ENCODE measurements at regions not wholly inside any gene's neighbourhood (a gene's known extent, or its start where the extent isn't known, plus 50 kb on each side); places are given as distances from the start of the nearest gene placed in this dataset.

GRCh38 chr4:29521281-29521680 is 1198.9 kb upstream of the PCDH7 start:
- ChIA-PET CTCF (ENCODE audit: partially characterized antibody) (no interaction called here), POLR2A (ENCODE audit: partially characterized antibody) (no interaction called here)
- Mint-ChIP-seq H3K9me3 (peaks cover 0 to 16% (median 9%) of the 10 kb centered on the region in 8 donors), H3K27me3 (no peaks in the 10 kb centered on the region), H3K4me1 (no peaks in the 10 kb centered on the region), H3K4me3 (no peak overlapping the region), H3K36me3 (no peaks in the 10 kb centered on the region), H3K27ac (no peak overlapping the region)
- Histone ChIP-seq H3K27ac (ENCODE audit: low read depth, low read length) (no peak overlapping the region), H3K36me3 (ENCODE audit: insufficient read depth, low read length) (no peaks in the 10 kb centered on the region), H3K27me3 (ENCODE audit: insufficient read depth, low read length) (no peaks in the 10 kb centered on the region), H3K4me1 (ENCODE audit: insufficient read depth, low read length) (no peaks in the 10 kb centered on the region), H3K4me3 (ENCODE audit: low read length in 2 of 2) (no peak overlapping the region), H3K9me3 (ENCODE audit: control insufficient read depth in 1 of 2, low read length in 2 of 2) (no peaks in the 10 kb centered on the region)
- intact Hi-C loops (cut with micrococcal nuclease), result no loop called here
- DNase-seq, result no peak

GRCh38 chr4:29536745-29537144 is 1183.4 kb upstream of the PCDH7 start:
- Mint-ChIP-seq H3K9me3 (peaks cover 0 to 5% (median 3%) of the 10 kb centered on the region in 8 donors), H3K36me3 (no peaks in the 10 kb centered on the region), H3K4me3 (no peak overlapping the region), H3K27ac (no peak overlapping the region), H3K4me1 (no peaks in the 10 kb centered on the region), H3K27me3 (no peaks in the 10 kb centered on the region)
- Histone ChIP-seq H3K27ac (ENCODE audit: low read depth, low read length) (no peak overlapping the region), H3K4me1 (ENCODE audit: insufficient read depth, low read length) (no peaks in the 10 kb centered on the region), H3K36me3 (ENCODE audit: insufficient read depth, low read length) (no peaks in the 10 kb centered on the region), H3K9me3 (ENCODE audit: control insufficient read depth in 1 of 2, low read length in 2 of 2) (no peaks in the 10 kb centered on the region), H3K4me3 (ENCODE audit: low read length in 2 of 2) (no peak overlapping the region), H3K27me3 (ENCODE audit: insufficient read depth, low read length) (no peaks in the 10 kb centered on the region)
- POLR2A ChIA-PET (ENCODE audit: partially characterized antibody), result no interaction called here
- intact Hi-C loops (cut with micrococcal nuclease), result no loop called here
- CTCF ChIA-PET (ENCODE audit: partially characterized antibody), result no interaction called here
- DNase-seq, result no peak

- Mint-ChIP-seq H3K9me3 (peaks cover 0 to 2% (median under 1%) of the 10 kb centered on the region in 8 donors), H3K27me3 (no peaks in the 10 kb centered on the region), H3K27ac (no peak overlapping the region), H3K4me3 (no peak overlapping the region), H3K4me1 (no peaks in the 10 kb centered on the region), H3K36me3 (no peaks in the 10 kb centered on the region)
- Histone ChIP-seq H3K36me3 (ENCODE audit: insufficient read depth, low read length) (no peaks in the 10 kb centered on the region), H3K4me1 (ENCODE audit: insufficient read depth, low read length) (no peaks in the 10 kb centered on the region), H3K27ac (ENCODE audit: low read depth, low read length) (no peak overlapping the region), H3K9me3 (ENCODE audit: control insufficient read depth in 1 of 2, low read length in 2 of 2) (no peaks in the 10 kb centered on the region), H3K4me3 (ENCODE audit: low read length in 2 of 2) (no peak overlapping the region), H3K27me3 (ENCODE audit: insufficient read depth, low read length) (no peaks in the 10 kb centered on the region)
- intact Hi-C loops (cut with micrococcal nuclease), result no loop called here
- CTCF ChIA-PET (ENCODE audit: partially characterized antibody), result no interaction called here
- POLR2A ChIA-PET (ENCODE audit: partially characterized antibody), result no interaction called here
- DNase-seq, result no peak
These were observed 1181.1 kb upstream of the PCDH7 start for GRCh38 chr4:29538889-29539646.

DNA sequence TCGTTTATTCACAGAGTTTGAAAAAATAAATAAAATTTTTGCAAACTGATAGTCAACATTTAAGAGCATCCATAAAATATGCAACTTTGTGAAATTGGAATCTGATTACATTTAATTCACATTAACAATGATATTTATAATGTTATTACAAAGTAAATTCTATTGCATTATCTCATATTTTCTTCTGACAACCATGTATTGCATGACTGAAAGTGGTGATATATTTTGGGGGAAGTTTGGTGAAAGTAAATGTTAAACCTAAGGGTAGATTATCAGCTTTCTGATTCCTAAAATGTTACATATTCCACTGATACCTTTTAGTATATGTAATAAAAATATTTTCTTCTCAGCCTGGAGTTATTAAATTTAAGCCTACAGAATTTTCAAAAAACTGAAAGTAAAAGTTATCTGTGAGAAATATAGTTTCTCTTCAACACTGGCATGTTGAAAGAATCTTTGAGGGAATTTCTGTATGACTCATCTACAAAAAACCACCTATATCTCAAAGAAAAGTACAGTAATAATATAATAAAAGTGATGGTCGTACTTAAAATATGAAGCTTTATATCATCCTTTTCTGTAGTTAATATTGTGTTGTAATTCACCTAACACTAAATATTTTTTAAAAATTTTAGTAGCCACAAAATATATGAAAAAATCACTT is 1179.6 kb upstream of the PCDH7 start:
- no peaks in the 10 kb centered on the region for H3K9me3 ChIP-seq (ENCODE audit: control insufficient read depth in 1 of 2, low read length in 2 of 2)
- no peak overlapping the region for H3K27ac ChIP-seq (ENCODE audit: low read depth, low read length)
- H3K27me3 Mint-ChIP-seq, result no peaks in the 10 kb centered on the region
- no peak overlapping the region for H3K27ac Mint-ChIP-seq
- H3K4me1 ChIP-seq (ENCODE audit: insufficient read depth, low read length), result no peaks in the 10 kb centered on the region
- DNase-seq, result no peak
- no peaks in the 10 kb centered on the region for H3K36me3 Mint-ChIP-seq
- no peaks in the 10 kb centered on the region for H3K36me3 ChIP-seq (ENCODE audit: insufficient read depth, low read length)
- H3K9me3 Mint-ChIP-seq, result peaks cover 0 to 6% (median 2%) of the 10 kb centered on the region in 8 donors
- no peaks in the 10 kb centered on the region for H3K27me3 ChIP-seq (ENCODE audit: insufficient read depth, low read length)
- intact Hi-C loops (cut with micrococcal nuclease), result no loop called here
- ChIA-PET POLR2A (ENCODE audit: partially characterized antibody) (no interaction called here), CTCF (ENCODE audit: partially characterized antibody) (no interaction called here)
- H3K4me1 Mint-ChIP-seq, result no peaks in the 10 kb centered on the region
- H3K4me3 Mint-ChIP-seq, result no peak overlapping the region
- no peak overlapping the region for H3K4me3 ChIP-seq (ENCODE audit: low read length in 2 of 2)

DNA sequence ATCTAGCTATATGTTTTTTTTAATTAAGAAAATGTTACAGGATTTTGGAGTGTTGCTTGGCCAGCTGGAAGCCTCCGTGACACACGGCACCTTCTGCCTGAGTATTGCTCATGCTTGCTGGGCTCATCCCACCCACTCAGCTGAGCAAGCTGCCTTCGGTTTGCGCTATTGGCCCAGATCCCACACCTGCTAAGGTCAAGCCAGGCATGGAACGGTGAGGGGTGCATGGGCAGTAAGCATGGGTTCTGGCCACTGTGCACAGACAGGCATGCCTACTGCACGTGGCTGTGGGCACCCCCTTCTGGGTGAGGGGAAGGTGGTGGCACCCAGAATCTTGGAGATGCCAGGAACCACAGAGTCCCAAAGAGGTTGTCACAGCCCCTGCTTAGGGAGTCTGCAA is 1178.4 kb upstream of the PCDH7 start:
- H3K4me3 Mint-ChIP-seq, result no peak overlapping the region
- intact Hi-C loops (cut with micrococcal nuclease), result no loop called here

DNA sequence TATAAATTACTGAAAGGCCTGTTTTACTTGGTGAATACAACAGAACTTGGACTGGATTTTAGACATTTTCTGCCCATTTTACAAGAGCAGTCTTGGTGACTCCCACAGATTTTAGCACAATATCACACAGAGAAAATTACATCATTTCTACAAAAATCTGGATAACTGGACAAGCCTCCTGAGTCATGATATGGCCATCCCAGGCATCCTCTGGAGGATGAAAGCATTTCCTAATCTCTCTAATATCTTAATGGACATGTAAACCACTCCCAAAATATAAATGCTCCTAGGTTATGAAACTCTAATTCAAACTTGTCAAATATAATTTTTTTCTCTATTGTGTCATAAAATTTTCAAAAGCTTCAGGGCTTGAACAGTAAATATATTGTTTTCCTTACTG is 1170.8 kb upstream of the PCDH7 start:
- POLR2A ChIA-PET (ENCODE audit: partially characterized antibody), result no interaction called here
- no peak for DNase-seq
- no peaks in the 10 kb centered on the region for H3K4me1 Mint-ChIP-seq
- no peak overlapping the region for H3K27ac Mint-ChIP-seq
- no peaks in the 10 kb centered on the region for H3K27me3 ChIP-seq (ENCODE audit: insufficient read depth, low read length)
- intact Hi-C loops (cut with micrococcal nuclease), result no loop called here
- H3K27me3 Mint-ChIP-seq, result no peaks in the 10 kb centered on the region
- no peaks in the 10 kb centered on the region for H3K4me1 ChIP-seq (ENCODE audit: insufficient read depth, low read length)
- H3K9me3 ChIP-seq (ENCODE audit: control insufficient read depth in 1 of 2, low read length in 2 of 2), result no peaks in the 10 kb centered on the region
- H3K36me3 Mint-ChIP-seq, result no peaks in the 10 kb centered on the region
- no peak overlapping the region for H3K27ac ChIP-seq (ENCODE audit: low read depth, low read length)
- H3K4me3 Mint-ChIP-seq, result no peak overlapping the region
- no peak overlapping the region for H3K4me3 ChIP-seq (ENCODE audit: low read length in 2 of 2)
- CTCF ChIA-PET (ENCODE audit: partially characterized antibody), result no interaction called here
- H3K9me3 Mint-ChIP-seq, result peaks cover 0 to 14% (median 6%) of the 10 kb centered on the region in 8 donors
- H3K36me3 ChIP-seq (ENCODE audit: insufficient read depth, low read length), result no peaks in the 10 kb centered on the region

More for the DNA sequence above, 1178.4 kb upstream of the PCDH7 start:
- Histone ChIP-seq H3K4me1 (ENCODE audit: insufficient read depth, low read length) (no peaks in the 10 kb centered on the region), H3K4me3 (ENCODE audit: low read length in 2 of 2) (no peak overlapping the region), H3K27ac (ENCODE audit: low read depth, low read length) (no peak overlapping the region), H3K36me3 (ENCODE audit: insufficient read depth, low read length) (no peaks in the 10 kb centered on the region), H3K27me3 (ENCODE audit: insufficient read depth, low read length) (no peaks in the 10 kb centered on the region), H3K9me3 (ENCODE audit: control insufficient read depth in 1 of 2, low read length in 2 of 2) (no peaks in the 10 kb centered on the region)
- ChIA-PET CTCF (ENCODE audit: partially characterized antibody) (interaction anchor here (0.9 kb wide), 1 partner anchor 11 kb away, joined by 3 read pairs; no protein-coding TSS in a partner anchor), POLR2A (ENCODE audit: partially characterized antibody) (no interaction called here)
- H3K9me3 Mint-ChIP-seq, result peaks cover 0 to 6% (median 2%) of the 10 kb centered on the region in 8 donors
- DNase-seq, result peak in 1 of 5 donors; percentile 31
- H3K4me1 Mint-ChIP-seq, result no peaks in the 10 kb centered on the region
- H3K27me3 Mint-ChIP-seq, result no peaks in the 10 kb centered on the region
- no peaks in the 10 kb centered on the region for H3K36me3 Mint-ChIP-seq
- no peak overlapping the region for H3K27ac Mint-ChIP-seq

DNA sequence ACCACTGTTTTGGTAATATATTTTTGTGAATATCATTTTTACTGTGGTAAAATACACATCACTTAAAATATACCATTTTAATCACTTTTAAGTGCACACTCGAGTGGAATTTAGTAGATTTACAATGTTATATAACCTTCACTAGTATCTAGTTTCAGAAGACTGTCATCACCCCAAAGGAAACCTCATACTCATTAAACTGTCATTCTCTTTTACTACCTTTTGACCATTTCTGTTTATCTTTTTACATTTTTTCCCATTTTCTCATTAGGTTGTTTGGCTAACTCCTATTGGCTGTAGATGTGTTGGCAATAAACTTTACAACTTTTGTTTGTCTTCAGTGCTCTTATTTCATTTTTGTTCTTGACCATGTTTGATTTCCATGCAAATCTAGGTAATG is 1168.3 kb upstream of the PCDH7 start:
- no peaks in the 10 kb centered on the region for H3K27me3 ChIP-seq (ENCODE audit: insufficient read depth, low read length)
- POLR2A ChIA-PET (ENCODE audit: partially characterized antibody), result no interaction called here
- DNase-seq, result no peak
- Mint-ChIP-seq H3K27ac (no peak overlapping the region), H3K27me3 (no peaks in the 10 kb centered on the region), H3K9me3 (peaks cover 3 to 10% (median 6%) of the 10 kb centered on the region in 8 donors), H3K4me3 (no peak overlapping the region), H3K36me3 (no peaks in the 10 kb centered on the region), H3K4me1 (no peaks in the 10 kb centered on the region)
- no peaks in the 10 kb centered on the region for H3K36me3 ChIP-seq (ENCODE audit: insufficient read depth, low read length)
- H3K9me3 ChIP-seq (ENCODE audit: control insufficient read depth in 1 of 2, low read length in 2 of 2), result no peaks in the 10 kb centered on the region
- no peak overlapping the region for H3K27ac ChIP-seq (ENCODE audit: low read depth, low read length)
- intact Hi-C loops (cut with micrococcal nuclease), result no loop called here
- no peaks in the 10 kb centered on the region for H3K4me1 ChIP-seq (ENCODE audit: insufficient read depth, low read length)
- H3K4me3 ChIP-seq (ENCODE audit: low read length in 2 of 2), result no peak overlapping the region
- CTCF ChIA-PET (ENCODE audit: partially characterized antibody), result interaction anchor here (1.1 kb wide), 1 partner anchor 10 kb away, joined by 3 read pairs; no protein-coding TSS in a partner anchor

Data from CD4-positive, alpha-beta memory T cell (primary cell).